HG02610 (cell line): ENCODE measurements at regions not wholly inside any gene's neighbourhood (a gene's known extent, or its start where the extent isn't known, plus 50 kb on each side); places are given as distances from the start of the nearest gene placed in this dataset.

ENCODE experiments used
- ATAC-seq: cut with Tn5 transposase; IDR thresholded peaks from one replicate; pipeline ENCODE4 v1.9.1; 2021; ENCODE audit warnings: mild to moderate bottlenecking, moderate library complexity; ENCODE audit not compliant: unreplicated experiment

DNA sequence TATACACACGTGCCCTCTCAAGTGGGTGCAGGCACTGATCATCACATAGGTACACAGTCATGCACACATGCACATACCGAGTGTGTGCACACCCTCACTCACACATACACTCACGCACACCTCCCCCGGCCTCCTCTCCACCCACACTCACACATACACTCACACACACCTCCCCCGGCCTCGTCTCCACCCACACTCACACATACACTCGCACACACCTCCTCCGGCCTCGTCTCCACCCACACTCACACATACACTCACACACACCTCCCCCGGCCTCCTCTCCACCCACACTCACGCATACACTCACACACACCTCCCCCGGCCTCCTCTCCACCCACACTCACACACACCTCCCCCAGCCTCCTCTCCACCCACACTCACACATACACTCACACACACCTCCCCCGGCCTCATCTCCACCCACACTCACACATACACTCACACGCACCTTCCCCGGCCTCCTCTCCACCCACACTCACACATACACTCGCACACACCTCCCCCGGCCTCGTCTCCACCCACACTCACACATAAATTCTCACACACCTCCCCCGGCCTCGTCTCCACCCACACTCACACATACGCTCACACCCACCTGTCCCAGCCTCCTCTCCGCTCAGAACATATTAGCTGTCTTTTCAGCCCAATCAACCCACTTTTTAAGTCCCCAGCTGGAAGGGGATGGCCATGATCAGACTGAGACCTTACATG is 105.2 kb upstream of the VSTM2B start:
- no peak for ATAC-seq

DNA sequence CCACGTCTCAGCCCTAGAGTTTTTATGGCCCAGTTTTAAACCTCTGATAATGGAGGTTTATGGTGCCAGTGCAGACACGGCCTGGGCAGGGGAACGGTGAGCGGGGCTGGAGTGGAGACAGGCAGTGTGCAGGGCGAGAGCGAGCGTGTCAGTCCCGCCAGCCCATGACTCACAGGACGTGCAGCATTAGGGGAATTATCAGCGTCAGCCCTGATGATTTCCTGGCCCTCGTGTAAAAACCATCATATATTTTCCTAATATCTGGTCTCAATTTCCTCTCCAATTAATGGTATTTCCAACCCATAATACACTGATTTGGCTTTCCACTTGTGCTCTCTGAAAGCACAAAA is 104.6 kb upstream of the VSTM2B start:
- no peak for ATAC-seq

DNA sequence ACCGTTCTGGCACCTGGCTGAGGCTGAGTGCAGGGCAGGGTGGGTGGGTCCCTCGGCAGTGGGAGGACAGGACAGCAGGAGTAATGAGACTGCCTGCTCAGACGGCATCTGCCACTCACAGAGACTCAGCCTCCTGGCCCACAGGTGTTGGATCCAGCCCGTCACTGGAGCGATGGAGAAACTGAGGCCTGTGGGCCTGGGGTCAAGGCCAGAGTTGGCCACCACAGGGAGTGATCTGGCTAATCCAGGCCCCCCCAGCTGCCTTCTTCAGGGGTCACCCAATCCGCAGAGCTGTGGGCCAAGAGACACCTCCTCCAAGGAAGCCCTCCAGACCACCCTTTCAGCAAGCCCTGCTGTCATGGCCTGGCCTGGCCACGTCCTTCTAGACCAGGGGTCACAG is 103.7 kb upstream of the VSTM2B start:
- ATAC-seq = no peak

DNA sequence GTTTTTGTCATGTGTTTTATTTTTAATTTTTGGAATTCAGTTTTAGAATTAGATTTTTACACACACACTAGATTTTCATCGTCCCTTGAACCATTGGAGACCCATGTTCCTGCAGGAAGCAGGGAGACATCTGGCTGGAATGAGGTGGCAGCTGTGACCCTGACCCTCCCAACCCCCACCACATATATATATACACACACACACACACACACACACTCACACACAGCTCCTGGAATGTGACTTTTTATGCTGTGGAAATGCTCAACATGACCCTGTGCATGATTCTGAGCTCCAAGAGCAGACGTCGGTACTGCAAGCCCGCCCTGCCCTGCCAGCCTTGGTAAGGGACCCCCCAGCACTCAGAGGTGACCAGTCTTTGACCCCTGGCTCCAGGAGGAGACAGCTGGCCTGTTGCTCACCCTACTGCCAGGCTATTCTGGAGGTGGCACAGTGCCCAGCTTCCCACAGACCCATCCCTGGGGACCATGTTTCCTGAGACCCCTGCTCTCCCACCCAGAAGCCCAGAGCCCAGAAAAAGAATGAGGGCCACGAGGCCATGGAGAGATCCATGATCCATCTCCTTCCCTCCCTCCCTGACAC is 103.2 kb upstream of the VSTM2B start:
- no peak for ATAC-seq

DNA sequence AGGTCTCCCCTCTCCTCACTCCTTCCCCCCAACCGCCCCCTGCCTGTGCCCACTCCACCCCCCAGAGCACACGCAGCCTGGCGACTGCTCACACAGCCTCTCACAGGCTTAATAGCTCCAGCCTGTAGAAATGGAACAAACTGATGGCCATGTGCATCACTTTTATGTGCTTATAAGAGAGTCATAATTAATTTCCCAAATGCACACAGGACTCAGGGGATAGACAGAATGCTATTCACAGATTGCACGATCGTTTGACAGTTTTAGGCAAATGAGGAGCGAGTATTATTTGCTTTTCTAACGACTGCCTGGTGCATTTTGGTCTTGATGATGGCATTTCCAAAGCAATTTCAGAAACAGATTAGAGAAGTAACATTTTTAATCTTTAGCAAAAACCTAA is 97.7 kb upstream of the VSTM2B start:
- ATAC-seq = no peak

DNA sequence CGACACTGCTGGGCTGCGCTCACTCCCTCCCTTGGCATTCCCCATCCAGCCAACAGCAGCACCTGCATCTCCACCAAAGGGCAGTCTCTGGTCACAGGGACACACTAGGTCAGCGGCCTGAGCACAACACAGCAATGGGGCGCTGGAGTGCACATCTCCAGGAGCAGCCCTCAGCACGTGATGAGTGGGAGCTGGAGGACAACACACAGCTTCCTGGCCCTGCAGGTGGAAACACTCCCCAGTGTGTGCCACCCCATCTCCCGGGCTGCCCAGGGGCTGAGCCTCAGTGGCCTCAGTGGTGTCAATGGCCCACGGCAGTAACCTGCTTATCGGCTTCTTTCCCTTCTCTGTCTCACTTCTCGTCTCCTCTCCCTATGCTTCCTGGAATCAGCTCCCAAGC is 96.8 kb upstream of the VSTM2B start:
- ATAC-seq = no peak

DNA sequence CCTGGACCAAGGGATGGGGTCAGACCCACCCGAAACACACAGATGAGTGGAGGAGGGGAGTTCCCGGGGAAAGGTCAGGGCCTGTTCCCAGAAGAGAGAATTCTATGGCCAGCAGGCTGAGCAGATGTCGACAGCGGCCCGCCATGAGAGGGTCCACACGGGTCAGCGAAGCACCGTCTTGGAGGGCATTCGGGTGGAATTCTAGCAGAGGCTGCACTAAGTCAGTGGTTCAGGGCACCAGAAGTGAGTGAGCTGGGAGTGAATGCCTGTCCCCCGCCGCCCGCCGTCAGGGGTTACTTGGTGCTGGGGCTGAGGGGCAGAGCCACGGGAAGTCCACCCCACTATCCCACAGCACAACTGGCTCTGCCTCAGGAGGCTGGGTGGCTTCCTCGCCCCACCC is 96.2 kb upstream of the VSTM2B start:
- no peak for ATAC-seq

DNA sequence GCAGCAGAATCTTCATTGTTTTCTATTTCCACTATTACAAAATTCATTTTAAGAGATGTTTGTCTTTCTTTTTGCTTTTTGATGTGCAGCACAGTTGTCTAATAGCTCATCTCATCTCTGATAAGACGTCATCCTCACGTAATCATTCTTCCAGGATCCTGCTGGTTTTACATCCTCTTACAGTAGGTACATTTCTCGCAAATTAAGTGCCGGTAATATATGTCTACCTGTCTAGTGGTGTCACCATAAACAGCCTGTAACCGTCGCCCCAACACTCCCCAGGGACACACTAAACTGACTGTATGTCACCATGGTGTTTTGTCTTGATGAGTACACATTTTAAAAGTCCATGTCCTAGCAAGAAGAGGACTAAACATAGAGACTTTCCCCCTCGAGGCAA is 94.5 kb upstream of the VSTM2B start:
- no peak for ATAC-seq

DNA sequence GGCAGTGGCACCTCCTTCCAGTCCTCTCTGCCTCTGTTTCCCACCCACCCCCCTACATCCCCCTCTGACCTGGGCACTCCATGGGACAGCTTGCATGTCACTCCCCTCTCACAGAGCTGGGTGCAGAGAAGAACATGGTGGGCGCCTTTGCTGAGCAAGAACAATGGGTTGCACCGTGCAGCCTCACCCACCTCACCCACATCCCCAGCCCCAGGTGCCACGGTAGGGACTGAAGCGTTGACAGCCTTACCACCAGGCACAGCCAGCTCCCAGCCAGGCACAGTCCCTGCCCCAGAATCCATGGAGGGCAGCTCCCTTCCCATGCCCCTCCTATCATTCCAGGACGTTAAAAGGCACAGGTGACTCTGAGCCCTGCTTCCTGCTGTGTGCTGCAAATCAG is 93.1 kb upstream of the VSTM2B start:
- ATAC-seq = no peak

DNA sequence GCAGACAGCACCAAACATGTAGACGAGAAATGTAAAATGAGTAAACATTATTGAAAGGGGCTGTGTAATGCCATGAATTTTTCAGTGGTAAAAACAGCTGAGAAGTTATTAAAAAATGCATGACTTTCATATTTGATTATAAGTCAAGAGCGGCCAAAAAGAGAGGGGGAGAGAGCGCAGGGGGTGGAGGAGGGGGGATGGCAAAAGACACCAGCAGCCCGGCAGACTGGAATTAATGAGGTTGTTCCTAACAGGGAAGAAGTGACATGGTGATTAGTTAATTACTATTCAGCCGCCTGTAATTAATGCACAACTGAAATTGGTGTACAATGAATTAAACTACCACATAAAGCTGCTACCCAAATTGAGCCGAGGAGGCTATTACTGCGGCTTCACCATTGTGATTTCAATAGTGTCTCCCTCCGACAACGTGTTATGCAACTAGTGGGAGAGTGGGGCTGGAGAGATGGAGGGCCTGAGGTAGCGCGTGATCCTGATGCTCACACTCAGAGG is 89.1 kb upstream of the VSTM2B start:
- ATAC-seq = no peak

DNA sequence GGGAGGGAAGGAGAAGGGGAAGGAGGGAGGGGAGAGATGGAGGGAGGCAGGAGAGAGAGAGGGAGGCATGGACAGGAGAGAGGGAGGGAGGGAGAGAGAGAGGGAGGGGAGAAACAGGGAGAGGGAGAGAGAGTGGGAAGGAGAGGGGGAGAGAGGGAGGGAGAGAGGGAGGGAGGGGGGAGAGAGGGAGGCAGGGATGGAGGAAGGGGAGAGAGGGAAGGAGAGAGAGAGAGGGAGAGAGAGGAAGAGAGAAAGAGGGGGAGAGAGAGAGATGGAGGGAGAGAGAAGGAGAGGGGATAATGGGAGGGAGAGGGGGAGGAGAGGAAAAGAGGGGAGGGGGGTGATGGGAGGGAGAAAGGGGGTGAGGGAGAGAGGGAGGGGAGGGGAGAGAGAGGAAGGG is 86.8 kb upstream of the VSTM2B start:
- ATAC-seq = no peak

DNA sequence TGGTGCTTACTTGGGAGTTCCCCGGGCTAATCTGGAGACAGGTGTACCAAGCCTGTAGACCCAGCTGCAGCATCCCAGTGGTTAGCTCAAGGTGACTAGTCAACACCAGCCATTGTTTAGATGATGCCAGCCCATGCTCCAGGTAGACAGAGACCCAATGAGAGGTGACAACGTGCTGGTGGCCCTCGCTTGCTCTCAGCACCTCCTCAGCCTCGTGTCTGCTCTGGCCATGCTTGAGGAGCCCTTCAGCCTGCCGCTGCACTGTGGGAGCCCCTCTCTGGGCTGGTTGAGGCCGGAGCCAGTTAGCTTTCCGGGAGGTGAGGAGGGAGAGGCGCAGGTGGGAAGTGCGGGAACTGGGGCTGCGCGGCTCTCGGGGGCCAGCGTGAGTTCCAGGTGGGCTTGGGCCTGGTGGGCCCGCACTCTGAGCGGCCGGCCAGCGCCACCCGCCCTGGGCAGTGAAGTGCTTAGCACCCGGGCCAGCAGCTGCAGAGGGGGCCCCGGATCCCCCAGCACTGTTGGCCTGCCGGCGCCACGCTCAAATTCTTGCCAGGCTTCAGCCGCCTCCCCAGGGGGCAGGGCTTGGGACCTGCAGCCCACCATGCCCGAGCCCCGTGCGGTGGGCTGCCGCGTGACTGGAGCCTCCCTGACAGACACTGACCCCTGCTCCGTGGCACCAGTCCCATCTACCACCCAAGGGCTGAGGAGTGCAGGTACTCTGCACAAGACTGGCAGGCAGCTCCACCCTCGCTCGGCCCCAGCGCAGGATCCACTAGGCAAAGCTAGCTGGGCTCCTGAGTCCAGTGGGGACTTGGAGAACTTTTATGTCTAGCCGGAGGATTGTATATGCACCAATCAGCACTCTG is 85.9 kb upstream of the VSTM2B start:
- ATAC-seq = no peak

DNA sequence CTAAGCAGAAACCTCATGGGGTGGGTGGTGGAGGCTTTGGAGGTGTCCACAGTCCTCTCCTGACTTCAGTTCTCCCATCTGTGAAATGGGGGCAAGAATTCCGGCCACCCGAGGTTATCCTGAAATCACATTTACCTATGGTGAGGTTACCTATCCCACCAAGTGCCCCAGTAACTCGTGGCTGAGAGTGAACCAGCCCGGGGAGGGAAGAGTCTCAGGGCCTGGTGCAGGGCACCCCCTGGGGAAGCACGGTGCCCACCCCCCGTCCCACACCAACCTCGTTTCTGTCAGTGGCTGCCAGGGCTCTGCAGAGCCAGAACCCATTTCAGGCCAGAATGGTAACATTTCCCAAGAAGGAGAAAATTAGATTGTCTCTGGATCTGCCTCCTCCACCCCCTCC is 83.7 kb upstream of the VSTM2B start:
- ATAC-seq = no peak

DNA sequence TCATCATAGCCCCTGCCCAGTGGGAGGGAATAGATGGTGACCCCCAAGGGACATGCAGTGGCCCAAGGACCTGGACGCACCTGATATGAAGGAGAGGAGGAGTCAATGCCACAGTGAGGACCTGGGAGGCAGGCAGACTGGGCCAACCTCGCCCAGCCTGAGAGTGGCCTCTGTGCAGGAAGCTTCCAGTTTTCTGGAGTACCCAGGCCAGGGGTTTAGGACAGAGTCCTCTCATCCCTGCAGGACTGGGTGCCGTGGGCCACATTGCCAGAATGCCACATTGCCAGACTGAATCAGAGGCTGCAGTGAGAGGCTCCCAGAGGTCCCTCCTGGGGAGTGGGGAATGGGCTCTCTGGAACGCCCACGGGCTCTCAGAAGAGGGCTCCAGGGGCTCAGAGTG is 82.9 kb upstream of the VSTM2B start:
- no peak for ATAC-seq

DNA sequence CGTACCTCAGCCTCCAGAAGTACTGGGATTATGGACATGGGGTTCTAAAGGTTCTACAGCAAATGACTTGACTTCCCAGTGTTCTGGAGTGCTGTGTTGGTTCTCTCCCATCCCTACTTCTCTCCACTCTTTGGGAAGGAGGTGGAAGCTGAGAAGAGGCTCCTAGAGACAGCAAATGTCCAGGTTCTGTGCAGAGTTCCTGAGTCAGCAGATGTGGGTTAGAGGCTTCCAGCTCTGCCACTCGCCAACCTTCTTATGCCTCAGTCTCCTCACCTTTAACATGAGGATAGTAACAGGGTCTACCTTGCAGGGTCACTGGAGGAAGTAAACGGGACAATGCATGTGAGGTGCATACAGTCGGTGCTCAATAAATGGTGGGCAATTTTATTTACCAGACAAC is 80.5 kb upstream of the VSTM2B start:
- no peak for ATAC-seq

DNA sequence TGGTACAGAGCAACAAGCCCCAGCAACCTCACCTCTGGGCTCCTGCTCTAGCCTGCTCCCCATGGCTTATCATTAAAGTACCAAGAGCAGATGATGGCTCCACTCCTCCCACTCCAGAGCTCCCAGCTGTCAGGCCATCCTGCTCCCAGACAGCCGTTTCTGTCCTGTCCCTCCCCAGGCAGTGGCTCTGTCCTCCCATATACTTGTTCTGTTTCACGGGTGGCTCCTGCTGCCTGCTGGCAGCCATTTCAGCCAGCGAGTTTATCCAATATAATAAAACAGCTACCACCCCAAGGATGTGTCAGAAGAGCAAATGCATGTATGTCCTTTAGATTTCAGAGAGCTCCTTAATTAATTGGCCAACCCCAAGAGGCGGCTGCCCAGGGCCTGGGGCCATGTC is 79.4 kb upstream of the VSTM2B start:
- ATAC-seq = no peak

DNA sequence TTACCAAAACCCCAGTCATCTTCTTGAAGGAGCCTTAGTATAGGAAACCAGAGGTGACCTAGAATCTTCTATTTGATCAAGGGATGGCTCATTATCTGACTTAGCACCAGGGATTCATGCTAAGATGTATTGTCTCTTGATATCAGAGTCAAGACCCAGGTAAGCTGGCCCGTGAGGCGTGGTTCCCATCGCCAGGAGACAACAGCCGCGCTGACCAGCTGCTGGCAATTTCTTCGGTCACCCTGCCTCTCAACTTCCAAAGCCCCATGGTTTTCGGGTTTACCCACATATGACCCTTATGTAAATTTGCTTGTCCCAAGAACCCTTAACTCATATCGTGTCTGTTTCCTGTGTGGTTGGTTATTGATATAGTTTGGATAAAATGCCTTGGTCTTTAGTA is 77.7 kb upstream of the VSTM2B start:
- ATAC-seq = no peak

DNA sequence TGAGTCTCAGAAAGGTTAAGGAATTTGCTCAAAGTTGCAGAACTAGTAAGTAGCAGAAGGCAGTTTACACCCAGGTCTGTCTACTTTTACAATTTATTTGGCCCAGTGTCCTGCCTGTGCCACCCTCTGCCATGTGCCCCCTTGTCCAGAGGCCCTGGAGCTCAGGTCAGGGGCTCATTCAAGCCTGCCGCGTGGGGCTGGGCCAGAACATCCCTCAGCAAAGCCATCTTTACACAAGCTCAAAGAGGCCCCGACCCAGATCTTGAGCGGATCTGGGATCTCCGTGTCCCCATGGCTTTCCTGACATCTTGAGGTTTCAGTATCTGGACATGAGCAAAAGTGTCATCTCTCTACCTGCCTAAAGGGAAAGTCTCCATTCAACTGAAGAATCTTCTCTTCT is 76.4 kb upstream of the VSTM2B start:
- ATAC-seq = no peak

DNA sequence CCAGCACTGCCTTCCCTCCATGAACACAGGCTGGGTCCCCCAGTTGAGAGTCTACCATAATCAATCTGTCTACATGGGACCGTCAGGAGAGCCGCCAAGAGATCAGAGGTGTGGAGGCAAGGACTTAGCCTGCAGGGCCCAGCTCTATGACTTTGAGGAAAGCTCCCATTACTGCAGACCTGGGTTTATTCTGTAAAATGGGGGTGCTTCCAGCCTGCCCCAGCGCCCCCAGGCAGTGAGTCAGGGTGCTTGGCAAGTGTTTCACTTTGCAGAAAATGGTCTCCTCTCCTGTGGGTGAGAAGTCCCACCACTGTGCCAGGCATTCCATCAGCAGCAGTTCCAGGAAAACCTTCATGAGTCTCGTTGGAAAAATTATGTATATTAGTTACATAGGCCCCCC is 75.5 kb upstream of the VSTM2B start:
- no peak for ATAC-seq

DNA sequence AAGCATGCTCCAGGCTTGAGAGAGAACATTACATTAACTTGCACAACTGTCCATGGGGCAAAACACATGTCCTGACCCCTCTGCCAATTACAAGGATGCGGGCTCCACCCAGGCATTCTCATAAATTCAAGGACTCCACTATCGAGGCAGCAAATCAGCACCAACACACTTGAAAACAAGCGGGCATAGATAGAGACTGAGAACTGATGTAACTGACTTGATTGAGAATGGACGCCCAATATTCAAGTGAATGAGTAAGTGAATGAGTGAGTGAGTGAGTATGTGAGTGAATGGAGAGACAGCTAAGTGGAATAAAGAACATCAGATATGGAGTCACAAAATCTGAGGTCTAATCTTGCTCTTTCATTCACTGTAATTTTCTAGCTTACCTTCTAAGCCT is 75.0 kb upstream of the VSTM2B start:
- ATAC-seq = no peak

DNA sequence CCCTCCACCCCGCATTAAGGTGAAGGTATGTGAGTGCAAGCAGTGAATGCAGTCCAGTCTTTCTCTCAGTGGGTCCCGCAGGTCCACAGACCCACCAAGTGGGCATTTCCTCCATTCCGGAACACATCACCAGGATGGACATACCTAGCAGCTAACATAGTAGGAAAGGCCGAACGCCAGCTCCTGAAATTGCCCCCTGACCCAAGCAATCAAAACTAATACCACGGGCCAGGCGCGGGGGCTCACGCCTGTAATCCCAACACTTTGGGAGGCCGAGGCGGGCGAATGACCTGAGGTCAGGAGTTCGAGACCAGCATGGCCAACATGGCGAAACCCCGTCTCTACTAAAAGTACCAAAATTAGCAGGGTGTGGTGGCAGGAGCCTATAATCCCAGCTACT is 71.7 kb upstream of the VSTM2B start:
- ATAC-seq = no peak

DNA sequence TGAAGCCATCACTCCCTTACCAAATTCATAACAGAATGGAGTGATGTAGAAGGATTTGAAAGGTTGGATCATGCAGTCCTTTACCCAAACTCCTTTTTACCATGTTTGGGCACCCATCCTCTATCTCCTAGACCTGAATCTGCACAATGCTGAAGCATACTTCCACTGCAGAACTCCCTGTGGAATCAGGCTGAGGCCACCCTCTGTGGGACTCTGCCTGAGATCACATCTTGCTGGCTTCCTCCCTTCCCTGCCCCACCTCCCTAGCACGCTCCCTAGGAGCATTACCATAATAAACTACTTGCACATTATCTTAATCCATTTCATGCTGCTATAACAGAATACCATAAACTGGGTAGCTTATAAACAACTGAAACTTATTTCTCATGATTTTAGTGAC is 68.4 kb upstream of the VSTM2B start:
- ATAC-seq = no peak
